ENCODE measurements at regions not wholly inside any gene's neighbourhood (a gene's known extent, or its start where the extent isn't known, plus 50 kb on each side); places are given as distances from the start of the nearest gene placed in this dataset.
"Not testable (repeated sequence)": the region's sequence is repeated elsewhere in the genome, so short reads cannot be mapped to it uniquely, and the experiment has no call there.

DNA sequence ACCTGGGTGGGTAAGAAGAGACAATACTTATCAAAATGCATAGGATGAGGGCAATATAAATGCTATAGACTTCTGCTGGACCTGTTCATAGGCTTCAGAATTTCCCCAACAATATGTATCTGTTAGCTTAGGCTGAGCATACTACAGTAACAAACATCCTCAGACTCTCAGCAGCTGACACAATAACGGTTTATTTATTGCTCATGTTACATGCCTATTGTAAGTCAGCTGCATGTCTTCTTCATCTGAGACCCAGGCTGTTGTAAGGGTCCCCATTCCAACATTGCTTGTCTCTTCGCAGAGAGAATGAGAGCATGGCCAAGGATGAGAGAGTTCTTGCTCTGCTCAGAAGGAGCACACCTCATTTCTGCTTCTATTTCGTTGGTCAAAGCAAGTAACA is 150.7 kb downstream of the TMEM200C start:
- Histone ChIP-seq H3K9me3 (ENCODE audit: low read depth, low read length) (no peaks in the 10 kb centered on the region), H3K4me1 (ENCODE audit: insufficient read depth, low read length) (no peaks in the 10 kb centered on the region), H3K4me3 (ENCODE audit: low read length) (no peak overlapping the region), H3K27me3 (ENCODE audit: insufficient read depth, low read length) (no peaks in the 10 kb centered on the region)

DNA sequence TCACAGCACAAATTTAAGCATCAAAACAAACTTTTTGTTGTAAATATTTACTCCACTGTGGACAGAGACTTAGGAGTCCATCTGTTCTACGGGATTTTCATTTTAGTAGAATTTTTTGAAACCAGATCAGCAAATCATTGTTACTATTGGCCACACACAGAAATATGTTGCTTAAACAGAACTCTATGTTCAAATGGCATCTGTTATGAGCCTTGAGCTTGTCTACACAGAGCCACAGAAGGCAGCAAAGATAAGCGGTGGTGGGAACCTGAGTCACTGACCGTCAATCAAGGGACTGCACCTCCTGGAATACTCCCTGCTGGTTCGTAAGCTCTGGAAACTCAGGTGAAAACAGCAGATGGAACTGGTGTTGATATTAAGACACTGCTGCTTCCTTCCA is 156.8 kb downstream of the TMEM200C start:
- Histone ChIP-seq H3K27me3 (ENCODE audit: insufficient read depth, low read length) (no peaks in the 10 kb centered on the region), H3K9me3 (ENCODE audit: low read depth, low read length) (no peaks in the 10 kb centered on the region), H3K4me3 (ENCODE audit: low read length) (no peak overlapping the region), H3K4me1 (ENCODE audit: insufficient read depth, low read length) (no peaks in the 10 kb centered on the region)

DNA sequence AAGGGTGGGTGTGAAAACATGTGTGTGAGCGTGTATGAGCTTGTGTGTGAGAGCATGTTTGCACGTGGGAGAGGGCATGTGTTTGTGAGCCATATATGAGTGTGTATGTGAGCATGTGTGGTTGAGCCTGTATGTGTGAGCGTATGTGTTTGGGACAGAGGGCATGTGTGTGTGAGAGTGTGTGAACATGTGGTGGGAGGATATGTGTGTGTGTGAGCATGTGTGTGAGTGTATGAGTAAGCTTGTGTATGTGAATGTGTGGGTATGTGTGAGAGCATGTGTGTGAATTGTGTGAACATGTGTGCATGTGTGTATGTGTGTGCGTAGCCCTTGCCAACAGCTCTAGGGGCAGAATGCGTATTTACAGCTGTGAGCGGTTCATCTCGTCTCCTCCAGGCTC is 163.0 kb downstream of the TMEM200C start:
- Histone ChIP-seq H3K4me3 (ENCODE audit: low read length) (no peak overlapping the region), H3K27me3 (ENCODE audit: insufficient read depth, low read length) (no peaks in the 10 kb centered on the region), H3K4me1 (ENCODE audit: insufficient read depth, low read length) (no peaks in the 10 kb centered on the region), H3K9me3 (ENCODE audit: low read depth, low read length) (no peaks in the 10 kb centered on the region)

DNA sequence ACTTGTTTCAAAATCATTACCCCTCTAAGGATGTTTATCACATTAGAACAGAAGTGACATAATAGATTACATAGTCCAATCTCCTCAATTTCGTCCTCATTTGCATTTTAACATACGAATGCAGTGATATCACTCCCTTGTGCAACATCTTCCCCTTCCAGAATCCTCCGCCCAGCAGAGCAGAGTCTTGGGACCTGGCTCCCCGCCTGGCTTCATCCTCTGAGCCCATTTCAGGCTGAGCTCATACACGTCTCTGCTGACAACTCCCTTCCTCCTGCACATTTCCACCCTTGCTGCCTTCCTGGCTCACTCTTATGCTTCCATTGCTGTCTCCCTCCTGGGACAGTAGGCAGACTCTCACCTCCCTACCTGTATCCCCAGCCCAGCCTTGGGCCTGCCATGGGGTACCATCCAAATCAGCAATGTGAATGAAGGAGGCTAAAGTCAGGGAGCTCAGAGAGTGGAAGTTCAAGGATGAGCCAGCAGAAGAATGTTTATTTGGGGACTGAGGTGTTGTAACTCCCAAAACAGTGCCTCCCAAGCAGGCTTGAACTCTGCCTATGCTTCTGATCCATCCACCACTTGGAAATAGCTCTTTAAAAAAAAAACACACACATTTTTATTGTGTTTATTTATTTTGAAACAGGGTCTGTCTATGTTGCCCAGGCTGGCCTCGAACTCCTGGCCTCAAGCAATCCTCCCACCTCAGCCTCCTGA is 165.2 kb downstream of the TMEM200C start:
- Histone ChIP-seq H3K4me1 (ENCODE audit: insufficient read depth, low read length) (no peaks in the 10 kb centered on the region), H3K27me3 (ENCODE audit: insufficient read depth, low read length) (no peaks in the 10 kb centered on the region), H3K4me3 (ENCODE audit: low read length) (no peak overlapping the region), H3K9me3 (ENCODE audit: low read depth, low read length) (no peaks in the 10 kb centered on the region)

DNA sequence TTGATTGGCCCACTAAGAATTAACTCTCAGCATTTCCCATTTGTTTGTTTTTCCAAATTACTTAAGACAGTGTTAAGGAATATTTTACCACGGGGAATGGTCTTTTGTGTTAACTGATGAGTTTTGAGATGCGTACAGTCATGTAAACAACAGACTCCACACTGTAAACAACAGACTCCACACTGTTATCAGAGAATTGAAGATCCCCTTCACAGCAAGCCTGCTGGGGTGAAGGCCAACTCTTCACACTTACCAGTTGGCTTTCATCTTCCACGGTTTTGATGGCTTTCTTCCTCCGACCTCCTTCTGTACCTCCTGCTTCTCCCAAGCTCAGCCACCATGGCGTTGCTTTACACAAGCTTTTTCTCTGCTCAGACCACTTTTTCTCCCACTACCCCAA is 166.8 kb downstream of the TMEM200C start:
- no peaks in the 10 kb centered on the region for H3K27me3 ChIP-seq (ENCODE audit: insufficient read depth, low read length)
- H3K4me3 ChIP-seq (ENCODE audit: low read length), result no peak overlapping the region
- no peaks in the 10 kb centered on the region for H3K4me1 ChIP-seq (ENCODE audit: insufficient read depth, low read length)
- H3K9me3 ChIP-seq (ENCODE audit: low read depth, low read length), result no peaks in the 10 kb centered on the region

DNA sequence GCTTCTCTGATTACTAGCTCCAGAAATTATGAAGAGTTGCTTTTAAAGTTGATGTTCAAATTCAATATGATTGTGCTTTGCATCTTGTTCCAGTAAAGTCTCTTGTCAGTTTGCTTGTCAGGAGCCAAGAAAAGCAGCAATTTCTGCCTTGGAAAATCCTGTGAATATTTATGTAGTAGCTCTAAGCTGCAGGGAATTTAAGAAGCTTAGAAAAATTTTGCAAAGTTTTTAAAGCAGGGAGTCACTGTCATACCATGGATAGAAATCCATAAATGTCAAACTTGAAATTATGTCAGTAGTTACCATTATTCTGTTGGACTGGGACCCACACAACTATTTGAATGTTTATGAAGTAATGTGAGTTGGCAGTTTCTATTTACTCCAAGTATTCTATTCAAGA is 169.3 kb downstream of the TMEM200C start:
- no peaks in the 10 kb centered on the region for H3K27me3 ChIP-seq (ENCODE audit: insufficient read depth, low read length)
- H3K4me3 ChIP-seq (ENCODE audit: low read length), result no peak overlapping the region
- H3K9me3 ChIP-seq (ENCODE audit: low read depth, low read length), result no peaks in the 10 kb centered on the region
- no peaks in the 10 kb centered on the region for H3K4me1 ChIP-seq (ENCODE audit: insufficient read depth, low read length)

DNA sequence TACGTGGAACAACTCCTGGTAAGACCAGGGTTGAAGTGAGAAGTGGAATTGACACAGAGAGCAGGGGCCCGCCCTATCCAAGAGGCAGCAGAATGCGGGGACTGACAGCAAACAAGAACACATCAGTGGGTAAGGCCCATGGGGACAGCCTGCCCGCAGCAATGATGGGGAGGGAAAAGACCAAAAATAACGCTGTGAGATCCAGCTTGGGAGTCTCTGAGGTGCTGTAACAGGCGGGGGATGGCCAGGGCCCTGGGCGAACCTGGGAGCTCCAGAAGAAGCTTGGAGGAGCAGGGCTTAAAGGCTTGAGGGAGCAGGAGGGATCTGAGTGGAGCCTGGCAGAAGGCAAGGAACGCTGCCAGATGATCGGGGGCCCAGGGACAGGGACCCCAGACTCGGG is 173.4 kb downstream of the TMEM200C start:
- no peak overlapping the region for H3K4me3 ChIP-seq (ENCODE audit: low read length)
- no peaks in the 10 kb centered on the region for H3K4me1 ChIP-seq (ENCODE audit: insufficient read depth, low read length)
- no peaks in the 10 kb centered on the region for H3K9me3 ChIP-seq (ENCODE audit: low read depth, low read length)
- H3K27me3 ChIP-seq (ENCODE audit: insufficient read depth, low read length), result no peaks in the 10 kb centered on the region

DNA sequence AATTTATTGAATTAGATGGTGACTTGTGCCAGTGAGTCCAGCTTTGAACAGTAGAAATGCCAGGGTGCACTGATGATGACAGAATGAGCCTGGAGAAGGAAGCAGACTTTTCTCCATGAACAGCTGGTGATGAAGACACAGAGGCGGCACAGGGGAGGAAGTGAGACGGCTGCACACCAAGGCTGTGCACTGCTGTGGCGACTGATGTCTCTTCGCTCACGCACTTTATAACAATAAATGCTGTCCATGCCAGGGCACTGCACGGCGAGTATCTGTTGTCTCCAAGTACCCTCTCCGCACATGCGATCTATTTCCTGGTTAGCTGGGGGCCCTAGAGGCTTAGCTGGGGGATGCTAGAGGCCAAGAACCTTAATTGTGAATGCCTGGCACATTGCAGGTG is 175.2 kb downstream of the TMEM200C start:
- Histone ChIP-seq H3K27me3 (ENCODE audit: insufficient read depth, low read length) (no peaks in the 10 kb centered on the region), H3K4me1 (ENCODE audit: insufficient read depth, low read length) (no peaks in the 10 kb centered on the region), H3K9me3 (ENCODE audit: low read depth, low read length) (no peaks in the 10 kb centered on the region), H3K4me3 (ENCODE audit: low read length) (no peak overlapping the region)

DNA sequence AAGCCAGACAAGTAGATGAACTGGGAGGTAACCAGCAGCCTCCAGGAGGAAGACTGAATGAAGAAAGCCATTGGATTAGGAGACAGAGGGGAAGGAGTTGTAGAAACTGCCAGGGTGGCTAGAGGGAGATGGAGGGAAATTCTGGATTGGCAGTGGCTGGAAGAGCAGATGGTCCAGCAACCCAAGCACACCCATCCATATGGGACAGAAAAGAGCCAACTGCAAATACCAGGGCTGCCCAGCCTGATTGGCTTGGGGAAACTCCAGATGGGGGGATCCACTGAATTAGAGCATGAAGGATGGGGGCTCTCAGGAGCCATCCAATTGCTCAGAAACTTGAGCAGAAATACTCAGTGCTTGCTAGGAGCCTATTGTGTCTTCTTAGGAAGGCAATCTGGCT is 173.5 kb upstream of the EPB41L3 start:
- Histone ChIP-seq H3K9me3 (ENCODE audit: low read depth, low read length) (no peaks in the 10 kb centered on the region), H3K27me3 (ENCODE audit: insufficient read depth, low read length) (no peaks in the 10 kb centered on the region), H3K4me1 (ENCODE audit: insufficient read depth, low read length) (no peaks in the 10 kb centered on the region)

DNA sequence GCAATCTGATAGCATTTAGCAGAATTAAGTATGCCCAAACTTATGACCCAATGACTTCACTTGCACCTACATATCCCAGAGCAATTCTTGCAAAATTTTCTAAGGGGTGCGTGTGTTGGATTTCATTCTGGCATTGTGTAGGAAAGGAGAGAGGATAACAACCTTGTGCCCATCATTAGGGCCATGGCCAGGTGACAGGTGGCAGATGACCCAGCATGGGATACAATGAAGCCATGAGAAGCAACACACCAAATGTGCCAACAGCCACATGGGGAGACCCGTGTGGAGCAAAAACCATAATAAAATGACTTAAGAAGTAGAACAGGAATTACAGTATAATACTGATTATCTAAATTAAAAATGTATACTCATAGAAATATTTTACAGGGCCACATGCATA is 166.9 kb upstream of the EPB41L3 start:
- Histone ChIP-seq H3K9me3 (ENCODE audit: low read depth, low read length) (no peaks in the 10 kb centered on the region), H3K27me3 (ENCODE audit: insufficient read depth, low read length) (no peaks in the 10 kb centered on the region), H3K4me1 (ENCODE audit: insufficient read depth, low read length) (no peaks in the 10 kb centered on the region), H3K4me3 (ENCODE audit: low read length) (no peak overlapping the region)

More for the DNA sequence above, 173.5 kb upstream of the EPB41L3 start:
- no peak overlapping the region for H3K4me3 ChIP-seq (ENCODE audit: low read length)

DNA sequence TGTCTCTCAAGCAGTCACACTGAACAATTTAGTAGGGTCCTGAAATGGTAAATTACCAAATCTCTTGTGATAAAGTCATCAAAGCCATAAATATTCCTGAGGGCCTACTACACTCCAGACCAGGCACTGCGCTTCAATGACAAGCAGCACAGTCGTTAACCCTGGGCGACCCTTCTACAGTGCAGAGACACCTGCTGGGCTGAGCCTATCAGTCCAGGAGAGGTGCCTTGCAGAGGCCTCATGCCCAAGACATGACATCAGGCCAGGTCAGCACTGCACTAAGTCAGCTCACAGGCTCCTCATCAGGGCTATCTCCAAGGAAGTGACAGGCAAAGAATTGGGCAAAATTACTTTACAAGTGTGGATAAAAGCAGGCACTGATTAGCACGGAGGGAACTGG is 166.4 kb upstream of the EPB41L3 start:
- no peaks in the 10 kb centered on the region for H3K9me3 ChIP-seq (ENCODE audit: low read depth, low read length)

DNA sequence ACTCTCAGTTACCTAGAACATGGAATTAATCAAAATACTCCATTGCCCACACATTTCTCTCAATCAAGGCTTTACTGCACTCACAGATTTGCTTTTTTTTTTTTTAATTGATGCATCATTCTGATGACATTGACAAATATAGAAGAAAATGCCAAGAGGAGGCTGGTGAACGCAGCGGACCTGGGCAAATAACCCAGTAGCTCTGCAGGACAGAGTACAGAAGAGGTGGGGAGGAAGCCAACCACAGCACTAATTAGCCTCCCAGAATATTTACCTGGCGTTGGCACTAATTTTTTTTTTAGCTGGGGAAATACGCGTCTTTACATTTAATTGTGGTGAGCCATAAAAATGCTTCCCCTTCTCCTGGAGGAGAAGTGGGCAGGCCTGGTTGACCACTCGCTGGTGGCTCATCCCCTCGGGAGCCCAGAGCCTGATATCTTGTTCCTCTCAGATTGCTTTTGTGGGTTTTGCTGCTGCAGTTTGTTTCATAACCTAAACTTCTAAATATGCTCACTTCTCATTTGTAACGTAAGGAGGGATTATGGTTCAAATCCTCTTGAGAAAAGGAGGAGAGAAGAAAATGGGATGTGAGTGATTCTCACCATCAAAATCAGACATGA is 165.8 kb upstream of the EPB41L3 start:
- Histone ChIP-seq H3K9me3 (ENCODE audit: low read depth, low read length) (no peaks in the 10 kb centered on the region), H3K4me1 (ENCODE audit: insufficient read depth, low read length) (no peaks in the 10 kb centered on the region), H3K27me3 (ENCODE audit: insufficient read depth, low read length) (no peaks in the 10 kb centered on the region)

More for the DNA sequence above, 166.4 kb upstream of the EPB41L3 start:
- Histone ChIP-seq H3K4me1 (ENCODE audit: insufficient read depth, low read length) (no peaks in the 10 kb centered on the region), H3K4me3 (ENCODE audit: low read length) (no peak overlapping the region), H3K27me3 (ENCODE audit: insufficient read depth, low read length) (no peaks in the 10 kb centered on the region)

DNA sequence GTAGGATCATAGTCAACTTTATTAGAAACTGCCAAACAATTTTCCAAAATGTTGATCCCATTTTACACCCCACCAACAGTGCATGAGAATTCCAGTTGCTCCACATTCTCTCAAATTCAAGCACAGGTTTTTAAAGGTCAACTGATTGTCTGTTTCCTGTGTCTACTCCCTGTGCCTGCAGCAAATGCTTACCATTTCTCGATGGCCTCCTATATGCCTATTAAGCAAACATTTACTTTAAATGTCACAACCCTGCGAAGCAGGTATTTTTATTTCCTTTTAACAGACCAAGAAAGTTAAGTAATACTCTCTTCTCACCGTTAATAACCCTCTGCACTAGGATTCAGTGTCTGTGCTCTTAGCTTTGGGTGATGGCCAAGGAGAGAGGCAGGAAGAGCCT is 163.8 kb upstream of the EPB41L3 start:
- Histone ChIP-seq H3K4me1 (ENCODE audit: insufficient read depth, low read length) (no peaks in the 10 kb centered on the region), H3K27me3 (ENCODE audit: insufficient read depth, low read length) (no peaks in the 10 kb centered on the region), H3K4me3 (ENCODE audit: low read length) (no peak overlapping the region)

More for the DNA sequence above, 165.8 kb upstream of the EPB41L3 start:
- H3K4me3 ChIP-seq (ENCODE audit: low read length), result no peak overlapping the region

DNA sequence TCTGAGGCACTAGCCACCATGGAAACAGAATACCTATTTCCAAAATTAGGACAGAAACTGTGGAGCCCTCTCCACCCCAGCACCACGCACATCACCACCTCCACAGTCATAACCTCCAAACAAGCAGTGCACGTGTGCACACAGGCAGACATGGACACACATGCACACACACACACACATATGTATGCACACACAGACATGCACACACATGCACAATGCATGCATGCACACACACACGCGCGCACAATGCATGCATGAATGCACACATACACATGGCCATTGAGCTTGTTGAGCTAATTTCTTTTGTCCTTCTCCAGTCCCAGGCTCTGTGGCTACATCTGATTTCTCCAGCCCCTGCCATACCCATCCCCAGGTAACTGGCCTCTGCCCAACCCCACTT is 161.6 kb upstream of the EPB41L3 start:
- H3K9me3 ChIP-seq (ENCODE audit: low read depth, low read length), result no peaks in the 10 kb centered on the region
- no peaks in the 10 kb centered on the region for H3K27me3 ChIP-seq (ENCODE audit: insufficient read depth, low read length)
- no peaks in the 10 kb centered on the region for H3K4me1 ChIP-seq (ENCODE audit: insufficient read depth, low read length)
- no peak overlapping the region for H3K4me3 ChIP-seq (ENCODE audit: low read length)

More for the DNA sequence above, 163.8 kb upstream of the EPB41L3 start:
- no peaks in the 10 kb centered on the region for H3K9me3 ChIP-seq (ENCODE audit: low read depth, low read length)

DNA sequence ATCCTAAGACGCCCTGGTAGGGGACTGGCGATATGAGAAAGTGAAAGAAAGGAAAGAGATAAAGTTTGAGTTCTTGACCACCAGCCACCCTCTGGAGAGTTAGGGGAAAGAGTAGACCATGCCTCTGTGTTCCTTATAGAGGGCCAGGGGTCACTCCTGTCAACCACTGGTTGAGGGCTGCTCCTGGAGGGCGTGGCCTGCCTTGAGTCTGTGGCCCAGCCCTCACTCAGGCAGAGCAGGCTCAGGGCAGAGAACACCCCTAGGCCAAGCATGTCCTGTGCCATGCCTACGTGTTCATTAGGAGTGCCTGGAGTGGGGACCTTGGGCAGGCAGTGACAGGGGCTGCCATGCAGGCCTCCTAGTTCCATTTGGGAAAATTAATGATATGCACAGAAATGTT is 161.1 kb upstream of the EPB41L3 start:
- no peaks in the 10 kb centered on the region for H3K4me1 ChIP-seq (ENCODE audit: insufficient read depth, low read length)
- no peaks in the 10 kb centered on the region for H3K27me3 ChIP-seq (ENCODE audit: insufficient read depth, low read length)
- H3K4me3 ChIP-seq (ENCODE audit: low read length), result no peak overlapping the region
- H3K9me3 ChIP-seq (ENCODE audit: low read depth, low read length), result no peaks in the 10 kb centered on the region

DNA sequence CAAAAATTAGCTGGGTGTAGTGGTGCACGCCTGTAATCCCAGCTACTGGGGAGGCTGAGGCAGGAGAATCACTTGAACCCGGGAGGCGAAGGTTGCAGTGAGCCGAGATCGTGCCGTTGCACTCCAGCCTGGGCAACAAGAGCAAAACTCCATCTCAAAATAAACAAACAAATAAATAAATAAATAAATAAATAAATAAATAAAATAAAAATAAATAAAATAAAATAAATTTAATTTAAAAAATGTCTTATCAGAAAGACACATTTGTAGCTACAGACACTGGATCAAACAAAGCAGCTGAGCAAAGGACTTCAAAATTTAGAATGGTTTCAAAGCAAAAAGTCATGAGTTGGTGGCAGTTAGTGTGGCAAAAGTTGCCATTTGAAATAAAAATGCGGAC is 158.2 kb upstream of the EPB41L3 start:
- not testable (repeated sequence) for H3K4me3 ChIP-seq (ENCODE audit: low read length); H3K9me3 ChIP-seq (ENCODE audit: low read depth, low read length); H3K27me3 ChIP-seq (ENCODE audit: insufficient read depth, low read length); H3K4me1 ChIP-seq (ENCODE audit: insufficient read depth, low read length)
